ENCODE measurements at regions not wholly inside any gene's neighbourhood (a gene's known extent, or its start where the extent isn't known, plus 50 kb on each side); places are given as distances from the start of the nearest gene placed in this dataset.

DNA sequence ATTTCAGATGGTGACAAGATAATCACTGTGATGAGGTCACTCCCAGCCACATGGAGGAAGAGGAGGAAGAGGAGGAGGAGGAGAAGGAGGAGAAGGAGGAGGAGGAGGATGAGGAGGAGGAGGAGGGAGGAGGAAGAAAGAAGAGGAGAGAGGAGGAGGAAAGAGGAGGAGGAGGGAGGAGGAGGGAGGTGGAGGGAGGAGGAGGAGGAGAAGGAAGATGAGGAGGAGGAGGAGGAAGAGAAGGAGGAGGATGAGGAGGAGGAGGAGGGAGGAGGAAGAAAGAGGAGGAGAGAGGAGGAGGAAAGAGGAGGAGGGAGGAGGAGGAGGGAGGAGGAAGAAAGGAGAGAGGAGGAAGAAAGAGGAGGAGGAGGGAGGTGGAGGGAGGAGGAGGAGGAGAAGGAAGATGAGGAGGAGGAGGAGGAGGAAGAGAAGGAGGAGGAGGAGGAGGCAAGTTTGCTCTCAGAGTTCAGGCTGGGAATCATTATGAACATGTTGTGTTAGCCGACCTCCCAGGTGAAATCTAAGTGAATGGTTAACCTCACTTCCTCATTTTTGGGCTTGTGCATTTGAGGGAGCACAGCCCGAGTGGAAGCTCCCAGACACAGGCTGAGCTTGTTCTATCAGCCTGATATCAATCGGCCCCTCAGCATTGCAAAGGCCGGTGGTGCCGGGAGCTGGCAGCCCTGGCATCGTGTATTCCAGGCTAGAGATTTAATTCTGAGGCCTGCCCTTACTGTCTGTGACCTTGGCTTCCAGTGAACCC lies 236.2 kb upstream of the PITRM1 start:
- TF ChIP-seq POLR2A (IDR thresholded peaks at IDR 0.05) = no peak
- TF ChIP-seq, protein P1, sequence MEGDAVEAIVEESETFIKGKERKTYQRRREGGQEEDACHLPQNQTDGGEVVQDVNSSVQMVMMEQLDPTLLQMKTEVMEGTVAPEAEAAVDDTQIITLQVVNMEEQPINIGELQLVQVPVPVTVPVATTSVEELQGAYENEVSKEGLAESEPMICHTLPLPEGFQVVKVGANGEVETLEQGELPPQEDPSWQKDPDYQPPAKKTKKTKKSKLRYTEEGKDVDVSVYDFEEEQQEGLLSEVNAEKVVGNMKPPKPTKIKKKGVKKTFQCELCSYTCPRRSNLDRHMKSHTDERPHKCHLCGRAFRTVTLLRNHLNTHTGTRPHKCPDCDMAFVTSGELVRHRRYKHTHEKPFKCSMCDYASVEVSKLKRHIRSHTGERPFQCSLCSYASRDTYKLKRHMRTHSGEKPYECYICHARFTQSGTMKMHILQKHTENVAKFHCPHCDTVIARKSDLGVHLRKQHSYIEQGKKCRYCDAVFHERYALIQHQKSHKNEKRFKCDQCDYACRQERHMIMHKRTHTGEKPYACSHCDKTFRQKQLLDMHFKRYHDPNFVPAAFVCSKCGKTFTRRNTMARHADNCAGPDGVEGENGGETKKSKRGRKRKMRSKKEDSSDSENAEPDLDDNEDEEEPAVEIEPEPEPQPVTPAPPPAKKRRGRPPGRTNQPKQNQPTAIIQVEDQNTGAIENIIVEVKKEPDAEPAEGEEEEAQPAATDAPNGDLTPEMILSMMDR (IDR thresholded peaks at IDR 0.05) = no peak

Measured in right lobe of liver (tissue), 4 donors.